HG02938 (cell line): ENCODE measurements at regions not wholly inside any gene's neighbourhood (a gene's known extent, or its start where the extent isn't known, plus 50 kb on each side); places are given as distances from the start of the nearest gene placed in this dataset.

Experiments
- ATAC-seq: cut with Tn5 transposase; IDR thresholded peaks from one replicate; pipeline ENCODE4 v1.9.1; 2021; ENCODE audit warnings: mild to moderate bottlenecking, moderate library complexity; ENCODE audit not compliant: unreplicated experiment

DNA sequence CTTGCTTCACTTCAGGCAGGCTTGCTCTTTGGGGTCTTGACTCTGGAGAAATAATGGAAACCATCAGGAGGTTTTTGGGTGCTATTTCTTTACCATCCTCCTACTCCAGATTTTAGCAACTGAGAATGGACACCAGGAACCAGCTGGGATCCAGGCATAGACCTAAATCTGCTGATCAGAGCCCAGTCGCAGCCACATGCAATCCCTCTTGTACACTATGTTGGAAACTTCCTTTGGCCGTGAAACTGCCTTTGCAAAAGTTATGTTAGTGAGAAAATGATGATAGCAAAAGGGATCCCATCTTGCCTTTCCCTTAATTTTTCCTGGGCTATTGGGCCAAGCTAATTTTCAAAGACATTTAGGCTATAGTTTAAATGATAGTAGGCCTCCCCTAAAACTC lies 158.8 kb upstream of the ARL4C start:
- ATAC-seq, result no peak

DNA sequence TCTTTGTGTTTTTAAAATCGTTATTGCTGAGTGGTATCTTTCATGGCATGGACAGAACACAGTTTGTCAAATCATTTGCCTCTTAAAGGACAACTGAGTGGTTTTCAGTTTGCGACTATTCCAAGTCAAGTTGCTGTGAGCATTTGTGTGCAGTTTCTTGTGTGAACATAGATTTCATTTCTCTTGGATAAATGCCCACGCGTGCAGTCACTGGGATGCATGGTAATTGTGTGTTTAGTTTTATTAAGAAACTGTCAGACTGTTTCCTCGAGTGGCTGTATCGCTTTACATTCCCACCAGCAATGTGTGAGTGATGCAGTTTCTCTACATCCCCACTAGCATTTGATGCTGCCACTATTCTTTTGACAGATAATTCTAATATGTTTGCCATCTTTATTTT lies 154.0 kb upstream of the ARL4C start:
- ATAC-seq, result no peak

DNA sequence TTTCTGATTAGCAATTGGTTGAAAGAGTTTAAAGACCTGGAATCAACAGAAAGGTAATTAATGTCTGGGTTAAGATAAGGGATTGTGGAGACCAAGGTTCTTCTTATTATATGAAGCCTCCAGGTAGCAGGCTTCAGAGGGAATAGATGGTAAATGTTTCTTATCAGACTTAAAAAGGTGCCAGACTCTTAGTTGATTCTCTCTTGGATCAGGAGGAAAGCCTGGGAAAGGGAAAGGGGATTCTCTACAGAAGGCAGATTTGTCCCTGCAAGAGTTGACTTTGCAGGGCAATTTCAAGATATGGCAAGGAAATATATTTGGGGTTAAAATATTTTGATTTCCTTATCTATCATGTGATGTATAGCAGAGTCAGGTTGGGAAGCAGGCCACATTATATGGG lies 153.1 kb upstream of the ARL4C start:
- ATAC-seq, result no peak

DNA sequence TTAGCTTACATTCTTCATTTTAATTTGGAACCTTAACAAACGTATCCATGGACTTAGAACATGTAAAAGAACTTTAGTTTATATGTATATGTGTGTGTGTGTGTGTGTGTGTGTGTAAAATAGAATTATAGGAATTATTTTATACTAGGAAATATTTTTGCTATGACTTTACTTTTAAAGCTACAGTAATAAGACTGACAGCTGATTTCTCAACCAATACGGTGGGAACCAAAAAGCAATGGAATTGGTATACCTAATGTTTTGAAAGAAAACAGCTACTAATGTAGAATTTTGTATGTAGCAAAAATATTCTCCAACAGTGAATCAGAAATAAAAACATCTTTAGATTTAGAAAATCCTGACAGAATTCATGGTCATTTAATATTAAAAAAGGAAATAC lies 146.5 kb upstream of the ARL4C start:
- ATAC-seq, result no peak

DNA sequence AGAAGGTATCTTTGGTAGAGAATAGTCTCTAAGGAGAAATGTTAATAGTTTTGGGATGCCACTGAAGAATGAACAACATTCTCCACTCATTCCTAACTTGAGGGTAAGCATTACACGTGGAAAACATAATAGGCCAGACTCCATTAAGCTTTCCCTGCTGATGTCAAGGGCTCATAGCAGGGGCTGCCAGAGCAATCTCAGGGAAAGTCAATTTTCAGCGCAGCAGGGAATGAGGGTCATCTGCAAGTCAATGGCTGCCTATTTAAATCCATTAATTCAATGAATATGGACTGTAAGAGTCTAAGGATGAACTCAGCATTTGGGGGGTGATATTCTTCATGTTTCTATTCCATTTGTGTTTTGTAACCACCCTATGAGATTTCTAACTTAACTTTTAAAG lies 144.2 kb upstream of the ARL4C start:
- no peak for ATAC-seq

DNA sequence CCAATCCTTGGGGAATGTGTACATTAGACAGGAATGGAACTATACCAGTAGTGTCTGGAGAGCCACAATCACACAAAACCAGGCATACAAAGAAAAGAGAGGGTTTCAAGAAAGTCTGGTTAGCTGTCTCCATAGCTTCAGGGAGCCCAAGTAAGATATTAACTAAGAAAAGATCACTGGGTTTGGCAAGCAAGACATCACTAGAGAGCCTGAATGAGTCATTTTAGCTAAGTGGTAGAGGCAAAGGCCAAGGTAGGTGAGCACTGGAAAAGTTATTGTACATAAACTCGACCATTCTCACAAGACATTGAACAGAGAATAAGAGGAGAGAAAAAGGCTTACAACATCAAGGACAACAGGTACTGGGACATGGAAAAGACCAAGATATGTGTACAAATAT lies 143.8 kb upstream of the ARL4C start:
- ATAC-seq, result no peak

DNA sequence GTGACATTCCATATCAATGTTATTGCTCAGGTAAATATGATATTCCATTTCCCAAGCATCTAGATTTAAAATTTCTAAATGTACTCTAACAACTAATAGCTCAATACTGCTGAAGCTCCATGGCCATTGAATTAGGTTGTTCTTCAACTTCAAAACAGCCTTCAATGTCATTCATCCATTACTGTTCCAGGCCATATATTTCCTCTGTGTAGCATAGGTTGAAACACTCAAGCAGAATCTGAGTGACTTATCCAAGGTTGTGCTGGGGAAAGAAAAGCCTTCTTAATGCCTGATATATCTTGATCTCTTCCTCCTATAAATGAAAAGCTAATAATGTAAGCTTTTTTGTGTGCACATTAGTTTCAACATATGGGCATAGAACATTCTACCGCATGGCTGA lies 142.1 kb upstream of the ARL4C start:
- ATAC-seq, result no peak

DNA sequence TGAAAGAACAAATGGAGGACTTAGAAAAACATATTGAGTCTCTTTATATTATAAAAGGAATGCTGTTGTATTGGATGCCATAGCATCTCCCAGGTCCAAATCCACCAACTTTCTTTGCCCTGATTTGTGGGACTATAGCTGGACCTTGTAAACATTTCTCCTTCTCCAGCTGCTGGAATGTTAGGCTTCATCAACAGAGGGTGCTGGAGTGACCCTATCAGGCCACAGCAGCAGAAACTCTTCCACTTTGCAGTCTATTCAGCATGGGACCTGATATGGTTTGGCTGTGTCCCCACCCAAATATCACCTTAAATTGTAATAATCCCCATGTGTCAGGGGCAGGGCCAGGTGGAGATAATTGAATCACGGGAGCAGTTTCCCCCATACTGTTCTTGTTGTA lies 138.4 kb upstream of the ARL4C start:
- ATAC-seq, result no peak

DNA sequence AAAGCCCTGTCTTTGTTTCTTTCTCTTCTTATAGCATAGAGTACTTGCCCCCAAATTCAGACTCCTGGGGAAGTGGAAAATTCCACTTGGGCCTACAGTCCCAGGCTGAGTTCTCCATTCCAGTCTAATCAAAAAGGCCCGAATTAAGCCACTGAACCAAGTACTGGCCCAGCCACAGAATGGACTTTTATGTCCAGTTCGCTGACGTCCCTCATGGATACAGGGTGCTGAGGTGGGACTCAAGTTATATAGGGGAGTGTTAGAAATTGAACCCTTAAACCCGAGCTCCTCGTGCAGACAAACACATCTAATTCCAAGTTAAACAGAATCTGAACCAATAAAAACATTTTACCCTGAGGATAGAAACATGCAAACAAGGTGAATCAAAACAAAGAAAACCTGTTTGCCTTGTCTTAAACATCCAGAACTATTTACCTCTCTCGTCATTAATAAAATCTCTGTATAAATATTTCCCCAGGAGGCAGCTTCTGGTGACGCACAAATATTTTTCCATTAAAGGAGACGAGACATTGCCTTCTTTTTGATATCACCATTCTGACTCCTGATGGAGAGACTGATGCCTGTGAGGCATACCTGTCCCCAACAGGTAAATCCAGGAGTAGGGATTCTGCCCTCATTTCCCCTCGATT lies 136.8 kb upstream of the ARL4C start:
- no peak for ATAC-seq

DNA sequence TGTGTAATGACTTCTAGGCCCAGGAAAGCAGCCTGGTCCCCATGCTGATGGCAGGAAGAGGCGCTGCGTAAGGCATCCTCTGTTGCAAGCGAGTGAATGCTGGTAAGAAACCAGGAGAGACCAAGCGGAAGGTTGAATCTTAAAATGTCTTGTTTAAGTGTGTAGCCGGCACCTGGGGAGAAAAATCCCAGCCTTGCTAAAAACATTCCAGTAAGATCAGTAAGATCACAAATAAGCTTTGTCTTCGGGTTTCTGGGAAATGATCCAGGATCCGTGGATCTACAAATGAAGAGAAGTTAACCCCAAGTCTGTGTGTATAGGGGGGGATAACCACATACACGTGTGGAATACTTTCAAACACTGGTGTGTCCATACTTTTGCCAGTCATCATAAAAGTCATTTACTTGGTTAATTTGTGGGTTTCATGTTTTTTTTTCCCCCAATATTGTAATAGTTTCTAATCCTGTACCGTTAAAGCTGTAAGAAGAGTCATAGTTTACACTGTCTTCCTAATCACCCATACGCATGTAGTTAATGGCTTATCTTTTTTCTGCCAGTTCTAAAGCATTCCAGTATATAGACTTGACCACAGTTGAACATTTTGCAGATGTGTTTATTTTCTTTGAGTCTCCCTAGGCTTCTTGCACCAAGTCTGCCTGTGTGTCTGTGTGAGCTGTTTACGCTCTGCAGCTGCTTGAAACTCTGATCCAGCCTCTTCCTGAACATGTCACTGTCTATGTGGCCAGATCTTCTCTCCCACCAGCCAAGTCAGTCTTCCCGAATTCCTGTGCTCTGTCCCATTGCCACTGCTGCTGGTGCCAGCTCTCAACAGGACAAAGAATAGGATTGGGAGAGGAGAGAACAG lies 135.9 kb upstream of the ARL4C start:
- ATAC-seq, result no peak

DNA sequence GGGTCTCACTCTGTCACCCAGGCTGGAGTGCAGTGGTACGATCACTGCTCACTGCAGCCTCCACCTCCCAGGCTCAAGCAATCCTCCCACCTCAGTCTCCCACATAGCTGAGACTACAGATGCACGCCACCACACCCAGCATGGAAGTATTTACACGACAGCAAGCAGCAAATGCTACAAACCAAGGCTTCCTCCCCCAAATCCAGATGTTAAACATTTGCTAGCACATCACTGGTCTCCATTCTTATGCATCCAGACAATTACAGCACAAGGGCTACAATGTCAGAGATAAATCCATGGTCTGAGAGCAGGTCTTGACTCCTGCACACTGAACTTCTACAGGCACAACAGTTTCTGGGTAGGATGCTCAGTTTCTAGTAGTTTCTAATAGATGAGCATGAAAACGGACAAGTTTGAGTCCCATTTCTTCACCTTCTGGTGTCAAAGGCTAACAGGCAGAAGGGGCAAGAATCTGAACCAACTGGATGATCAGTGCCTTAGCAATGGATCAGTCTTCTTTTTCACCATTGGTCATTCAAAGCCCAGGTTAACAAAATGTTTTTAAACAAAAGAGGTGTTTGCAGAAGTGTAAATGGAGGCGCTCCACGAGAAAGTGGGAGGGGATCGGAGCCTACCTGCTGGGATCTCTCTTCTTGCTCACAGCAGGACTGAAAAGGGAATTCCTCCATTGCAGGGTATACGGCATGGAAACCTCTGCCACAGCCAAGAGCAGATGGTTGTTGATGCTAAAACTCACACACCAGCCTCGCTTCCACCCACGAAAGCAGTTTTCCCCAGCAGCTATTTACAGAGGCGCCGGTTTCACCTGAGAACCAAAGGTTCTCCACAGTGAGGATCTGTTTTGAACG lies 135.0 kb upstream of the ARL4C start:
- ATAC-seq, result no peak

DNA sequence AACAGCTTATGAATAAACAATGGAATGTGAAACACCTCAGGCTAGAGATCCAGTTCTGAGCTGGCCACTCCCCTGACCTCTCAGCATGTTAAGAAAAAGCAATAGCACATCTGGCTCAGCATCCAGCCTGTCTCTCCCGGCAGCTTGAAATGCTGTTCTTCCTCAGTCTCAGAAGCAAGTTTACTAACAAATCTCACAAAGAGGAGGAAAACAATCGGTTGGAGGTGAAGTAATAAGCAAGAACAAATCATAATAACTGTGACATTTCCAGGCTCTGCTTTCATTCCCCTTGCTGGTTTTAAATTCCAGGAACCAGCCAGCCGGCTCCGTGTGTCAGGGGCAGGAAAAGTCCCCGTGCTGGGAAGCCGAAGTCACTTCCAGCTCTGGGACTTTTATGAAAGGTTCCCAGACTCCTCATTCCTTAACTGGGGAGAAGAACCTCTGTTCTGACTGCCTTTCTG lies 133.9 kb upstream of the ARL4C start:
- no peak for ATAC-seq

DNA sequence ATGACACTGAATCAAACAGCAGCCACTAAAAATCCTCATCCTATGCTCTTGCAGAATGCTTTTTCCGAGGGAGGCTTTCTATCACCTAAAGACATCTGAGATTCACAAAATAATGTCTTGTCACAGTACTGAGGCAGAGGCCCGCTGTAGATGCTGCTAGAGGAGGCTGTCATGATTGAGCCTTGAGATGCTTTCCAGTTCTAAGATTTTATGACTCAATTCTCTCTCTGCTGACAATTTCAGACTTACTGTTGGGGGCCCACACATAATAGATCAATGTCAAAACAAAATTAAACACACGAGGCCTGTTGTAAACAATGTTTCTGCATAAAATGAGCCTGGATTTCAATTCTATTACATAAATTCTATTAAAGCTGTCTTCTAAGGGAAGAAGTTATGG lies 132.7 kb upstream of the ARL4C start:
- no peak for ATAC-seq

DNA sequence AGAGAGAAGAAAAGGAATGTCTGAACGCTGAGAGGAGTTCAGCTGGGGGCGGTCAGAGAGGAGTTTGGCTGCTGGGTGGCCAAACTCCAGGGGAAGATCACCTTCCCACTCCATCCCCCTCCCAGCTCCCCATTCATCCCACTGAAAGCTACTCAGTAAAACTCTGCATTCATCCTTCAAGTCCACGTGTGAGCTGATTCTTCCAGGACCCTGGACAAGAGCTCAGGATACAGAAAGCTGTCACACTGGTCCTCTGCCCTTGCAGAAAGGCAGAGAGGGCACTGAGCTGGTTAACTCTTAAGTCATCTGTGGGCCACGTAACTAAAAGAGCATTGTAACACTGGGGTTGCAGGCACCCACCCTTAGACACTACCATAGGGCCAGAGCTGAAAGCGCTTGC lies 132.1 kb upstream of the ARL4C start:
- ATAC-seq, result no peak

DNA sequence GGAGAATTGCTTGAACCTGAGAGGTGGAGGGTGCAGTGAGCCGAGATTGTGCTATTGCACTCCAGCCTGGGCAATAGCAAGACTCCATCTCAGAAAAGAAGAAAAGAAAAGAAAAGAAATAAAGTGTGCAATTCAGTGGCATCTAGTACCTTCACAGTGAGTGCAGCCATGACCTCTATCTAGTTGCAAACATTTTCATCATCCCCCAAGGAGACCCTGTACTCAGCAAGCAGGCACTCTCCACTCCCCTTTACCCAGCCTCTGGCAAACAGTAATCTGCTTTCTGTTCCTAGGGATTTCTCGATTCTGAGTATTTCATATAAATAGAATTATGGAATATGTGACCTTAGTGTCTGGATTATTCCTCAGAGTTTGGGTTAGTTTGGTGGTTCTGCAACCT lies 130.4 kb upstream of the ARL4C start:
- ATAC-seq, result no peak

DNA sequence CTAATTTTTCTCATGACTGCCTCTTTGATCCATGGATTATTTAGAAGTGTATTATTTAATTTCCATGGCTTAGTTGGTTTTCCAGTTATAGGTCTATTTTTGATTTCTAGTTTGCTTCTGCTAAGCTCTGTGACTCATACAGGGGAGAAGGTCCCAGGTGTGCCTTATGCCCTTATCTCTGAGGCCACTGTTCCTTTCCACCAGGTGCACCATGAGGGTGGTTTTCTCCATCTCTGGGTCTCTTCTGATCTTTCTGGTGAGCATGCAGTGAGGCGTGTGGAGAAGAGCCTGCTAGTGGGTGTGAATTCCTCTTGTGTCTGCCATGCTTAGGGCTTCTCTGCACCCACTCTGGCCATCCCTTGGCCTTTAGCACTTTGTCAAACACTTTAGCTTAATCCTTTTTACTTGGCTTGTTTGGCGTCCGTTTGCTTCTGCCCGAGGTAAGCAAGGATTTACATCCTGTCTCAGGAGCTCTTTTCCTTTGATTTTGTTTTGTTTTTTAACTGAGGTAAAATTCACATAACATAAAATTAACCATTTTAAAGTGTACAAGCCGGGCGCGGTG lies 129.8 kb upstream of the ARL4C start:
- ATAC-seq, result no peak

DNA sequence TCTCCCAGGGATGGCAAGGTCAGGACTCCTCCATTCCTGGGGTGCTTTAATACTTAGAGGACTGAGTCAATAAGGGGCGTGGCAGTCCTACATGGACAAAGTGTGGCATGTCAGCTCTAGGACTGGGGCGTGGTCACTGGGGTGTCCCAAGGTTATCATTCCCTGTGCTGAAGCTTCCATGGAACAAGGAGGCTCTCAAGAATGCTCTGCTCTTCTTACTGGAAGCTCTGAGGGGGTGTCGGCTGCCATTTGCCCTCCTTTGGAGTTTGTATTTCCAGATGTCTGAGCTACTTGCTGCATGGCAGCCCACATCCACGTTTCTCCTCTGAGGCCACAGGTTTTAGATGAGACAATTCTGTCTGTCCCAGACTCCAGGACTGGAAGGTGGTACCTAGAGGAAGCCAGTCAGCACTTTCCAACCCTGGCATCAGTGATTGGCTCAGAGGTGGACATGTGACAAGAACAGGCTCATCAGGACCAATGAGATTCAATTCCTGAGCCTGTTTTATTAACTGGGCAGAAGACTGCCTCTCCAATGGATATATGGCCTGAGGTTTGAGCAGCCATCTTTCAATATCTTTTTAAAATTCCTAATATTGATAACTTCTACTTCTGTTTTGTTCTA lies 128.9 kb upstream of the ARL4C start:
- no peak for ATAC-seq

DNA sequence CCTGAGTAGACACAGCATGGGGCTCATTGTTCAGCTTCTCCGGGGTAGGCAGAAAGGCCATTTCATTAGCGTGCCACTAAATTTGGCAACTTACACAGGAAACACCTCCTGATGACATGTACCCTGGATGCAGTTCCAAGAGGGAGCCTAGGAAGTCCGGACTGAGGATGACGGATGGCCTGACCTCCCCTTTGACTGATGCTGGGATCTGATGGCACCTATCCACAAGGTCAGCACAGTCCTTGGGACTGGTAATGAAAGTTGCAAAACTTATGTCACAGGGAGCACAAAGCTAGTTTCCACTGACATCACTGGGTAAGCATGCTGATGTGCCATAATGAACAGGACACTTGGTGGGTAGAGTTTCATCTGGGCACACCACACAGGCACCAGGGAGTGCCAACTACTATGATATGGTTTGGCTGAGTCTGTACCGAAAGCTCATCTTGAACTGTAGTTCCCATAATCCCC lies 126.7 kb upstream of the ARL4C start:
- no peak for ATAC-seq

DNA sequence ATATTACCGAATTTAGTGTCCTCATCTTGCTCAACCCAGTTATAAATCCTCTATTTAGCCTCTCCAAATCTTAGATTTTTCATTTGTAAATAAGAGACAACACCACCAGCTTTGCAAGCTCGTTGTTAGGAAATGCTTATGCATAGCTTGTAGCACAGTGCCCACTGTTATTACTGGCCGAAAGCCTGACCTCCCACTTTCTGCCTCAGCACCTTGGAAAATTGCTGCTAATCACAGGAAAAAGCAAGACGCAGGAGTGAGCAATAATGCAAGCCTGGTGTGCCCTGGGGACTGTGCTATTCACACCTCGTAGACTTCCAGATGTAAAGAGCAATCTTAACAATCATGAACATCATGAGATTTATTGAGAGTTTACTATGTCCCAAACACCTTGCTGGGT lies 124.2 kb upstream of the ARL4C start:
- ATAC-seq, result no peak

DNA sequence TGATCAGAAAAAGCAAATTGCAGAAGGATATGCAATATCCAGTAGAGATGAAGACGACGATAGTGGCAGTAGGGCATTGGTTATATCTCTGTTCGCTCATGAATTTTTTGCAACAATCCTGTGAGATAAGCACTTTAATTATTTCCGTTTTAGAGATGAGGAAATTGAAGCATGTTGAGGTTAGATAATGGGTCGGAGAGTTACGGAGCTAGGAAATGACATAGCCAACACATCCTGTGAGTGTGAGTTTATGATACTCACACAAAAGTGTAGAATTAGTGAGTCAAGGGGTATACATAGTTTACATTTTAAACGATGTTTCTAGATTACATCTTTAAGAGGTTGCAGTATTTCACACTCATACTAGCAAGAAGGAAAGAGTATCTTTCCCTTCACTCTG lies 123.1 kb upstream of the ARL4C start:
- ATAC-seq, result no peak
